Stimulated activated CD8-positive, alpha-beta memory T cell treated with anti-CD3 and anti-CD28 coated beads, Interleukin-12 subunit alpha, Interleukin-12 subunit beta, amount 100 ng/mL, for 24 hours (primary cell): ENCODE measurements at regions not wholly inside any gene's neighbourhood (a gene's known extent, or its start where the extent isn't known, plus 50 kb on each side); places are given as distances from the start of the nearest gene placed in this dataset.

Experiments
- DNase-seq: peaks from one replicate; pipeline ENCODE4 v3.0.0-alpha.2; 2020; ENCODE audit errors: extremely low read depth

DNA sequence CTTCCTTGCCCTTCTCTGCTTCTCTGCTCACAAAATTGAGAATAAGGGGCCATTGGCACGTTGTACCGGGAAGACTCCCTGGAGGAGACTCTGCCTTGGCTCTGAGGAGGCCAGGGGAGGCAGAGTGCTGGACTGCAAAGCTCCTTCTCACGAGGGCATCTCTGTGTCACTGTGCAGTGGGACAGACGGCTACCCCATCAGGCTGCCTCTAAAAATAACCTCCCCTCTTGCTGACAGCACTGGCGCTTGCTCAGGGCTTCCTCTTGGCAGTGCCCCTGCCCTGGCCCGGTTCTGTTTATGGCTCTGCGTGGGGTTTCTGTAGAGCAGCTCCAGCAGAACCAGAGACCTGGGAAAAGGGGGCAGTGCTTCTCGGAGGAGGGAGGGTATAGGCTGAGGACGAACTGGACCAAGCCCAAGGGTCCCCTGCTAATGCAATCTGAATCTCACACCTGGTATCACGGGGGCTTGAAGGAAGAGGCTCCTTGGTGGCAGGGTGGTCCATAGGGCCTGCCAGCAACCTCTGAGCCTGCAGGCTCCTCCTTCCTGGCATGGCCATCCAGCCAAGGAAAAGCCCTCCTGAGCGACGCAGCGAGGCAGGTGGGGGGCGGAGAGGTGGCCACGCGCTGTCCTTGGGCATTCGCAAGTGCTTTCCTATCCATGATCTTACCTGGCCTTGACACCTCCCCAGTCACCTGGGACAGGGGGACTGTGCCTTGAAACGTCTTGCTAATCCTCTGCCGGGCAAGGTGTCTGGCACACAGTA, 63.3 kb upstream of the TLE3 start:
- DNase-seq, result no peak

GRCh38 chr15:70160267-70160666, 62.5 kb upstream of the TLE3 start:
- DNase-seq, result no peak

- DNase-seq, result no peak
Observed at GRCh38 chr15:70159713-70160009, 61.9 kb upstream of the TLE3 start.

DNA sequence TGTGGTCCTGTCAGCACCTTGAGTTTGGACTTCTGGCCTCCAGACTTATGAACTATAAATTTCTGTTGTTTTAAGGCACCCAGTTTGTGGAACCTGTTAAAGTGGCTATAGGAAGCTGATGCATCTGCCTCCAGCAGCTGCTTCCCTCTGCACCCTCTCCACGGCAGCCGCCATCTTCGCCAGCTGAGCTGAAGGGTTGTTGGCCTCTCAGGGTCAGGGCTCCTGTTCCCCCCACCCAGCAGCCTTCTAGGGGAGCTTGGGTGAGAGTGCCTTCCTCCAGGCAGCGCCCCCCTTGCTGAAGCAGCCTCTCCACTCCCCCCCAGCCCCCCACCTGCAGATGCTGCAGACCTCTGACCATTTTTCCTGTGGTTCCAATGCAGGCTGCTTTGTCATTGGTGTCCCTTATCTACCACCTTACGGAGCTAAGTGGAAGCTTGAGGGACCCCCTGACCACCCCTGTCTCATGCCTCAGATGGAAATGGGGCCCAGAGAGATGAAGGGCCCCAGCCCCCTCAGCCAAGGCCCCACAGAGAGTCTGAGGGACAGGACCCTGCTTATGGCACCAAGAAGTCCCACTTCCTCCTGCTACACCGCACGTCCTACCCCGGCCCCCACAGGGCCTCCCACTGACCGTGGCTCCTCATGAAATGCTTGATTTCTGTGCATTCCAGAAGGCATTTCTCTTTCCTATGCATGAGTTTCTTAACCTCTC, 61.4 kb upstream of the TLE3 start:
- no peak for DNase-seq

DNA sequence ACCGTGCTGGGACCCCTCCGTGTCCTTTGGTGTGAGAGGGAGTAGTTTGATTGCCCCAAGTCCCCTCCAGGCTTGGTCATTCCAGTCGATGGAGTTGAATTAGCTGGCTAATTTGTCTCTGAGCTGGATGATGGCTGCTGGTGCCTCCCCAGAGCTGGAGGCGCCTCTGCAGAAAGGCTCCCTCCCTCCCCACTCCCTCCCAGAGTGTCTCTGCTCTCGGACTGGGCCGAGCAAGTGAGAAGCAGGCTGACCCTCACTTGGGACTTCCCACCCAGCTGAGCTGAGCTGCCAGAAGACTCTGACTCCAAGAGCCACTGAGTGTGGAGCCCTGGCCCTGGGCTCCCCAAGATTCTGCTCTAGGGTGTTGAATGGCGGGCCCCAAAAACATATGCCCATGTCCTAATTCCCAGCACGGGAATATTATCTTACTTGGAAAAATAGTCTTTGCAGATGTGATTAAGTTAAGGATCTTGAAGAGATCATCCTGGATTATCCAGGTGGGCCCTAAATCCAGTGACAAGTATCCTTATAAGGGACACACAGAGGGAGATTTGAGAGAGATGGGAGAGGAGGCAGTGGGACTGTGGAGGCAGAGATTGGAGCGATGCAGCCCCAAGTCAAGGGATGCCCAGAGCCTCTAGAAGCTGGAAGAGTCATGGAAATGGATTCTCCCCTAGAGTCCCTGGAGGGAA, 60.7 kb upstream of the TLE3 start:
- DNase-seq, result no peak

GRCh38 chr15:70156671-70157271, 59.1 kb upstream of the TLE3 start:
- DNase-seq, result no peak

DNA sequence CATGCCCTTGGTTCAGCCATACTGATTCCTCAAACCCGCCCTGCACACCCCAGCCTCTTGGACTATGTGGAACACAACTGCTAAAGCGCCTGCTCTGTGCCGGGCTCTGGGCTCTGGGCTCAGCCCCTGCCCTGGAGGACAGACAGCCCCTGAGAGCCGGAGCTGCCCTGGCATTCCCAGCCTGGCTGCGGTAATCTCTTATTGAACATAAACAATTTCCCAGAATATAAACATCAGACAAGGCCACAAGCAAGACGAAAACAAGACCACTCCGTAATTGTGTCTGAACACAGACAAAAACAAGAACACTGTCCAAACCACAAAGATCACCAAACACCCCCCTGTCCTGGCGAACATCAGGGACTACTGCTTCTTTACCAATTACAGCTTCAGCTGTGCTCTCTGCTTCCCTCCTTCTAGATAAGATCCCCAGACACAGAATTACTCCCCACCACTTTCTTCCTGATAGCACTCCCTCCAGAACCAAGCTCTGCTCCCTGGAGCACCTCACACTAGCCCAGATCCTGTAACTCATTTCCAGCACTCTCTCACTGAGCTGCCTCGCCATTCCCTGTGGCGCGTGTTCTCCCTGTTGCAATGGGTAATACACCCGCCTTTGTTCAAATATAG, 57.1 kb upstream of the TLE3 start:
- DNase-seq, result no peak

- no peak for DNase-seq
Observed at GRCh38 chr15:70153921-70154717, 56.4 kb upstream of the TLE3 start.

DNA sequence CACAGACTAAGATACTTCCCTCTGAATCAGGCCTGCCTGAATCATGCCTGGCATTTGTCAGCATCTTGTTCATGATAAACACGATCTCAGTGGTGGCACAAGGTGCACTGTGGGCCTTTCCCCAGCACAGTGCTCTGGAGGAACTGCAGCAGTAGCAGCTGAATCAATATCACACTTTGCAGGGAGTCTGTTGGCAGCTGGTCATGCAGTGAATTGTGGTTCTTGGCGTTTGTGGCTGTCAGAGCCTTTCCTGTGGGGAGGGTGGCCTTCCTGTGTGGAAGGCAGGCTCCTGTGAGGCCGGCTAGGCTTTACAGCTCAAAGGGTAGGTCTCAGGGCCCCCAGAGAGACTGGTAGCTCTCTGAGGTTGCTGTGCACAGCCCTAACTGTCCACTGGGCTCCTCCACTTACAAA, 54.4 kb upstream of the TLE3 start:
- no peak for DNase-seq

- DNase-seq, result no peak
Observed at GRCh38 chr15:70151462-70151861, 53.7 kb upstream of the TLE3 start.

DNA sequence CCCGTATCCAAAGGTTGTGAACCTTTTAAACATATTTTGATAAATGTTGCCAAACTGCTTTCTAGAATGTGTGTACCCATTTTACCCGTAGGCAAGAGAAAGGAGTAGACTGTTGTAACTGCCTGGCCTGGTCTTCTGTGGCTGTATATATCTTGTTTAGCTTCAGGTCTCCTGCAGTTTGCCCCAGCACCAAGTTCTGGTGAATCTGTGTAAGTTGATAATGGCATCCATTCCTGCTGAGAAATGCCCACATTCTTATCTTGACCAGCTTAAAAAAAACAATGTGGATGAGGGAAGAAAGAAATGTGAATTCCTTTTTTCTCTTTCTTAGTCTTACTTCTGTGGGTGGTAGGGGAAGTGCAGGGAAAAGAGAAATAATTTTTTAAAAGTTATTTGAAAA, 53.3 kb upstream of the TLE3 start:
- no peak for DNase-seq

- DNase-seq, result no peak
Observed at GRCh38 chr15:70150405-70150747, 52.7 kb upstream of the TLE3 start.

DNA sequence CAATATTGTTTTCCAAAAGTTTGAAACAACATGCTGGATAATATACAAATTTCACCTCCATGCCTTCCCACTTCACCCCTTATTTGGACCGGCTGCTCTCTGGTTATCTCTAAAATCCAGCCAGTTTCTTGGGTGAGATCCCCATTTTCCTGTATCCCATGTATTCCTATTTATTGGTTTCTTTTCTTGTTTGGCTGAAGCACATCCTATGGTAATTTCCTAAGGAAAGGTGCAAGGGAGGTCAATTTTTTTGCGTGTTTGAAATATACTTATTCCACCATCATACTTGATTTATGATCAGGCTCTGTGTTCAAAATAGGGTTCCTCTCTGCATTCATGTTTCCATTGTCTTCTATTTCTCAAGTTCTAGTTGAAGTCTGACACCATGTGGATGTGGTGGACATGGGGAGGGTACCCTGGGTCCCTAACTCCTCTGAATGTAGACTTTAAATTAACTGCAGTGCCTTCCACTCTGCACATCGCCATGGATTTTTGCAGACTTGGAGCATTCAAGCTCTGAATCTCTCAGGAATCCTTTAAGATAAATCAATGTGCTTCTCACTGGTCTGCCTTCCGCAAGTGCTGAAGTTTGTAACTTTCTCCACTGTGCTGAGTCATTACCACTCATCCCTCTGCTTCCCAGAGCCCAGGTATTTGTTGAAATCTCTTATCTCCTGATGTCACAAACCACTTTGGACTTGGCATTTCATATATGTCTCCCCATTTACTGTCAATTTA, 52.1 kb upstream of the TLE3 start:
- DNase-seq, result no peak

DNA sequence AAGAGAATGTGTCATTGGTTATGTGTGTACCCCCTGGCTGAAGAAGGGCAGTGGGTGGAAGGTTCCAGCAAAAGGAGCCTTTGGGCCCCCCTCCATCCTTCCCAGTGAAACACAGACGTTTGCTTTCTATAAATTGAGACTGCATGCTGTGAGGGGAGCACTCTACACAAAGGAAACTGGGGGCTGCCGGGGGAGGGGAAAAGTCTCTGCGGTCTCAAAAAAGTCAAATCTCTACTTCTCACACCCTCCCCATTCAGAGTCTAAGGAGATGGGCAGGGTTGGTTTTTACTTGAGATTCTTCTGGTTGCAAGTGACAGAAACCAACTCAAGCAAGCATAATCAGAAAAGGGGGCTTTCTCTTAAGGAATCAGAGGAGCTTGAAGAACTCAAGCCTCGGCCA, 50.1 kb upstream of the TLE3 start:
- DNase-seq, result no peak
